ENCODE measurements at regions not wholly inside any gene's neighbourhood (a gene's known extent, or its start where the extent isn't known, plus 50 kb on each side); places are given as distances from the start of the nearest gene placed in this dataset.

- no peak for TF ChIP-seq CTCF (IDR thresholded peaks at IDR 0.05)
- no peak for TF ChIP-seq POLR2A (IDR thresholded peaks at IDR 0.05)
Observed at GRCh38 chrX:28398342-28398741, 188.9 kb upstream of the IL1RAPL1 start.
